IPS-18c (cell line): ENCODE measurements at regions not wholly inside any gene's neighbourhood (a gene's known extent, or its start where the extent isn't known, plus 50 kb on each side); places are given as distances from the start of the nearest gene placed in this dataset.
"Not testable (repeated sequence)": the region's sequence is repeated elsewhere in the genome, so short reads cannot be mapped to it uniquely, and the experiment has no call there.

Source experiments
- H3K4me3 ChIP-seq: 2 replicates; pipeline ENCODE4 v1.7.0; 2013; ENCODE audit warnings: low read depth, mild to moderate bottlenecking, low read length, moderate library complexity; ENCODE audit not compliant: insufficient read depth
- H3K9me3 ChIP-seq: one replicate; pipeline ENCODE4 v1.6.1; 2013; ENCODE audit warnings: mild to moderate bottlenecking, low read length, moderate library complexity; ENCODE audit not compliant: control insufficient read depth, insufficient read depth

DNA sequence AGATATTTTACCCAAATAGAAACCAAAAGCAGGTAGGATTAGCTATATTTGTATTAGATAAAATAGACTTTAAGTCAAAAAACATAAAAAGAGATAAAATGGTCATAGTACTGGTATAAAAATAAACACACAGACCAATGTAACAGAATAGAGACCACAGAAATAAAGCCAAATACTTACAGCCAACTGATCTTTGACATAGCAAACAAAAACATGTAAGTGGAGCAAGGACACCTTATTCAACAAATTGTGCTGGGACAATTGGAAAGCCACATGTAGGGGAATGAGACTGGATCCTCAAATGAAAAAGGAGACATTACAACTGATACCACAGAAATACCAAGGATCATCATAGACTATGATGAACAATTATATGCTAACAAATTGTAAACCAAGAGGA lies 94.5 kb upstream of the SIRPG start:
- H3K9me3 ChIP-seq, result no peaks in the 10 kb centered on the region
- no peak overlapping the region for H3K4me3 ChIP-seq

GRCh38 chr20:1748777-1749176 lies 91.2 kb upstream of the SIRPG start:
- H3K4me3 ChIP-seq, result no peak overlapping the region
- H3K9me3 ChIP-seq, result no peaks in the 10 kb centered on the region

DNA sequence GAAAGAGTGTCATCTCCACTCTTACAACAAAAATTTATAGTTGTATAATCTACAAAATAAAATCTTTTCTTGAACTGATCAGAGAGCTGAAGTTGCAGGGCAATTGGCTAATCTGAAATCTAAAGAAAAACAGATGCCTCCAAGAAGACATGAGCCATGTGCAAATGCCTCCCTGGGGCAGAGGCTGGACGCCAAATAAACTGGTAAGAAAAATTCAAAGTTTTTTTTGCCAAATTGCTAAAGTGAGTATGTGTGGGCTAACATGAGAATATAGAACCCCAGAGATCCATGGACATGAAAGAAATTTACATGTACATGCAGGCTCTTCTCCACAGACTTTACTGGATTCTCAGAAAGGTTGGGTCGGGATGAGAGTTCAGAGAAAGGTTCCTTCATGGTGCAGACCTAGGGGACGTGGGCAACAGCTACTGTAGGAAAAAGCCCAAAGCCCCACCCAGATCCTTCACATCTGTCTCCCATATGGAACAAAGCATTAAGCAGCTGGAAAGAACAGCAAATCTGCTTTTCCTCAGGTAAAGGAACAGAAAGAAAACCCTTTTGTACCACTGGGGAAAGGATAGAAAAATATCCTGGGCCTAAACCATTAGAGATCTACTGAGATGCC lies 90.5 kb upstream of the SIRPG start:
- H3K9me3 ChIP-seq, result no peaks in the 10 kb centered on the region
- H3K4me3 ChIP-seq, result no peak overlapping the region

- H3K9me3 ChIP-seq, H3K4me3 ChIP-seq: not testable (repeated sequence)
Measured at GRCh38 chr20:1742049-1742434, 84.5 kb upstream of the SIRPG start.

GRCh38 chr20:1741309-1742048 lies 83.9 kb upstream of the SIRPG start:
- Histone ChIP-seq H3K9me3 (no peaks in the 10 kb centered on the region), H3K4me3 (no peak overlapping the region)

DNA sequence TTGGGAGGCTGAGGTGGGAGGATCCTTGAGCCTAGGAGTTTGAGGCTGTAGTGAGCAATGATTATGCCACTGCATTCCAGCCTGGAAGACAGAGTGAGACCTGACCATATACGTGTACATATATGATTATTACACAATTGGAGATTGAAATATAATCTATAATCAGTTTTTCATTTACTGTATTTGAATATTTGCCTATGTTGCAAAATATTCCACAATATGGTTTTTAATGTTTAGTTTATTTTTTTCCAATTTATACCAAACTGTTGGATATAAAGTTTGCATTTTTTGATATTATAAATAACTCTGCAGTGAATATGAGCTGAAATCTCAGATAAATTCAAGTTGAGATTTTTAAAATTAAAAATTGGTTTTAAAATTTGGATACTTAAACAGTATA lies 79.6 kb upstream of the SIRPG start:
- no peaks in the 10 kb centered on the region for H3K9me3 ChIP-seq

DNA sequence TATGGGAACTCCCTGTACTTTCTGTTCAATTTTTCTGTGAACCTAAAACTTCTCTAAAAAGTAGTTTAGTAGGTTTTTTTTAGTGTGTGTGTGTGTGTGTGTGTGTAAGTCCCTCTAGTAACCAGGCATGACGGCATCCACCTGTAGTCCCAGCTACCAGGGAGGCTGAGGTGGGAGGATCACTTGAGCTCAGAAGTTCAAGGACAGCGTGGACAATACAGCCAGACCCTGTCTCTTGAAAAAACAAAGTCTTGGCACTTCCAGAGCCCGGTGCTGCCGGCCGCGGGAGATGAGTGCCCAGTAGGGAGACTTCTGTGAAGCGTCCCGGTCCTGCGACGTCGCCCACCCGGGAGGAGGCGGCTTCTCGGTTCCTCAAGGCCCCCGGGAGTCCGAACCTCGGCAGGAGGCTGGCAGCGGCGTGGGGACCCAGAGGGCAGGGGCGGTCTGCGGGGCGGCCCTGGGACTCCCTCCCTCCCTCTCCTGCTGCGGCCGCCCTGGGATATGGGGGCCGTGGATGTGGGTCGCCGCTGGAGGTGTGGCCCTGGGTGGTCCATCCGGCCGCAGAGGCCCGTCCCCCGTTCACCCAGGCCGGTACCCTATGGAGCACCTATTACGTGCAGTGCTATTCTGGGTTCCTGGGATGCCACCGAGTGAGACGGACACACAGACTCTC lies 78.0 kb upstream of the SIRPG start:
- no peaks in the 10 kb centered on the region for H3K9me3 ChIP-seq
- no peak overlapping the region for H3K4me3 ChIP-seq

More for the DNA sequence above, 79.6 kb upstream of the SIRPG start:
- H3K4me3 ChIP-seq, result no peak overlapping the region

DNA sequence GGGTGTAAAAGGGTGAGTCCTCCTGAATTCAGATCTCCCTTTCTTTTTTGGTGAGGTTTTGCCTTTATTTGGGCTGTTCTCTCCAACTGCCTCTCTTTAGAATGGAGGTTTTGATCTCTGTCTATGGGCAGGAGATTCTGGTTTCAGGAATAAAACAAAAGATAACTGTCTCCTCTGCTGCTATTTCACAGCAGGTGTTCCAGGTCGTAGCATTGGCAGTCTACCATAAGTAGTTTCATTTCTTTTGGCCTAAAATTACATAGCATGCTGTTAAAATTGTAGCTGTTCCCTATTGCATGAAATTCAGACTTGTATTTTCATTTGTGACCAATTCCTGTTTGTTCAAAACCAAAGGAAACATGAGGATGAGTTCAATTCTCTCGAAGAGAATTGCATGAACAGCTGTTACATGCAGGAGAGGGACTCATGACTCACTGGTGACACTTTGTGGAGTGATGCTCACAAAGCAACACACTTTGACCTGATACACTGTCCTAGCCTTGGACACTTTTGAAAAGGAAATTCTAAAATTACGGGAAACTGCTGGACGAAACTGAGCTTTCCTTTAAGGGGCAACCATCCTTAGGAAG lies 76.8 kb upstream of the SIRPG start:
- Histone ChIP-seq H3K9me3 (no peaks in the 10 kb centered on the region), H3K4me3 (no peak overlapping the region)

GRCh38 chr20:1731828-1732375 lies 74.3 kb upstream of the SIRPG start:
- not testable (repeated sequence) for H3K4me3 ChIP-seq, H3K9me3 ChIP-seq

- H3K4me3 ChIP-seq, H3K9me3 ChIP-seq: not testable (repeated sequence)
Measured at GRCh38 chr20:1730981-1731711, 73.6 kb upstream of the SIRPG start.

GRCh38 chr20:1727303-1727702 lies 69.7 kb upstream of the SIRPG start:
- not testable (repeated sequence) for H3K4me3 ChIP-seq, H3K9me3 ChIP-seq

GRCh38 chr20:1724901-1725300 lies 67.3 kb upstream of the SIRPG start:
- H3K4me3 ChIP-seq, result no peak overlapping the region
- peaks cover 2% of the 10 kb centered on the region for H3K9me3 ChIP-seq

DNA sequence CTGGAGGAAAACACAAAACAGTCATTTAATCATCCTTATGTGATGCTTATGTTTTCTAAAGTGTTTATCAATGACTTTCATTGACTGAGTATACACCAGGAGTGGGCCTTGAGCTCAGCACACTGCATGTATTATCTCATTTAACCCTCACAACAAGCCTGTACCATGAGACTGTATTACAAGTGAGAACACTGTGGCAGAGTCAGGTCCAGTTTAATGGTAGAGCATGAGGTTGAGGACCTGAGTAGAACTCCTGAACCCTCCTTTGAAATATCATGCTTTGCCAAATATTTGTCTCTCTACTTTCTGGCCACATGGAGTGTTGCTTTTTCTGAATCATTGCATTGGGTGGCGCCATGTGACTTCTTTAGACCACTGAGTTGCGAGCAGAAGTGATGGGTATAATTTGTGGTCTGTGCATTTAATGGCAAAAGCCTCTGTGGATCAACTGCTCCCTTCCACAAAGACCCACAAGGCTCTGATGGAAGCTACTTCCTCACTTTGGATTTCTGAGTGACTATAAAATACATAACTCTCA lies 65.0 kb upstream of the SIRPG start:
- H3K4me3 ChIP-seq, result no peak overlapping the region
- no peaks in the 10 kb centered on the region for H3K9me3 ChIP-seq

DNA sequence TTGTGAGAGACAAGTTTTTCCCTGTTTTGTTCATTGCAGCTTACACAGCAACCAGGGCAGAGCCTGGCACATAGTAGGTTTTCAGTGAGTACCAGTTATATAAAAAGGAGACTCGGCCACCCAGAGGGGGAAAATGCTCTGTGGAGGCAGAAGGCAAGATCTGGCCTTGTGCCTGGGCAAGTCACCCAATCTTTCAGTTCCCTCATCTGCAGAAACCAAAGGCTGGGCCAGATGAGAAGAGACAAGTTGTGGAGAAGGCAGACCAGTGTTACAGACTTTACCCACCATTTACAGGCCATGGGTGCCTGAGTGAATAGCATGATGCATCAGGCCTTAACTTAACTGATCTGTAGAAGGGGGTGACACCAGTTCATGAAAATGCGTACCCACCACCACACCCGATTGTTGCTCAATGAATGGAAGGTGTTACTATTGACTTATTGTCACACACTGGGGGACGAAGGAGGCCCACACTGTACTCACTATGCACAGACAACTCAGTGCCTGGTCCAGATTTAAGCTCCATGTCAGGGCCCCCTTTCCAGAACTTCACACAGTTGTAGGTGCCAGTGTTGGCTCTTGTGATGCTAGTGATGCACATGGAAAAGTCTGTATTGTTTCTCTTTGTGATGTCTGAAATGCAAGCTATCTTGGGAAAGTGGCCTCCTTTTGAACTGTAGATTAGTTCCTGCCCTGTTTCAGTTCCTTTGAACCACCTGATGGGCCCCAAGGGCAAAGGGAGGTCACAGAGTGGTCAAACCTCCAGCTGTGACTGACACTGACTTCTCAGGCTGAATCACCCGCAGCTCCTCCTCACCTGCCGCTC lies 64.3 kb upstream of the SIRPG start:
- no peak overlapping the region for H3K4me3 ChIP-seq
- no peaks in the 10 kb centered on the region for H3K9me3 ChIP-seq

GRCh38 chr20:1720845-1721475 lies 63.4 kb upstream of the SIRPG start:
- H3K4me3 ChIP-seq, result no peak overlapping the region
- no peaks in the 10 kb centered on the region for H3K9me3 ChIP-seq

DNA sequence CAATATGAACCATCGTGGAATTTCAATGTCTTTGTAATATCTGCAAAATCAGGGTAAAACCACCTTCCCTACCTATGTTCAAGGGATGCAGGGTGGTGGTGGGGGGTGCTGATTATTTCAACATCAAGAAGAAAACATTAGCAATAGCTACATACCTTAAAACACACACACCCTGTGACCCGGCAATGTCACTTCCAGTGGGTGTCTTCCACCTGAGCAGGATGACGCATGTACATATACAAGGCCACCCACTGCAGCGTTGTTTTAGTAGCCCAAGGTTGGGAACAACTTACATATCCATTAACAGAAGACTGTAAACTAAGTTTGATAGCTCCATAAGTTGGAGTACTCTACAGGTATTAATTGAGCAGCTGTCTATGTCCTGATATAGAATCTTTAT lies 62.6 kb upstream of the SIRPG start:
- no peaks in the 10 kb centered on the region for H3K9me3 ChIP-seq
- H3K4me3 ChIP-seq, result no peak overlapping the region
